GM10266 (cell line): ENCODE measurements at regions not wholly inside any gene's neighbourhood (a gene's known extent, or its start where the extent isn't known, plus 50 kb on each side); places are given as distances from the start of the nearest gene placed in this dataset.

ENCODE experiments used
- DNase-seq: peaks from one replicate; pipeline ENCODE4 v3.0.0; 2012; ENCODE audit errors: extremely low spot score
- CTCF ChIP-seq: IDR thresholded peaks from 2 replicates; pipeline ENCODE4 v1.5.1; 2012; ENCODE audit warnings: mild to moderate bottlenecking, low read depth; ENCODE audit not compliant: control insufficient read depth, insufficient read depth; ENCODE audit errors: missing control alignments

DNA sequence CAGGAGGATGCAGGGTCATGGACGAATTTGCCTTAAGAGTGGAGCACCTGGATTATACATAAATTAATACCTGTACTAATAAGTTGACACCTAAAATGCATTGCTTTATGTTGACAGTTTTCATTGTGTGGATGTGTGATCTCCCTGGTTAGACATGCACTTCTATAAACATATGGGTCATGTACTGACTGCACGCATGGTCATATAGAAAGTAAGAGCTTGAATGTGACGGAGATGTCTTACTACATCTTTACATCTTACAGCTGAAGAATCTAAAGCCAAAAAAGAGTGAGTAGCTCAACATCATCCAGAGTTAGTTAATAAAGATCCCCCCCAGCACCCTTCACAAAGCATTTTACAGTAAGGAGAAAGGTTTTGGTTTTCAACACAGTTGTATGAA, 408.4 kb upstream of the JARID2 start:
- TF ChIP-seq CTCF: no peak
- no peak for DNase-seq

- no peak for TF ChIP-seq CTCF
These were observed 407.7 kb upstream of the JARID2 start for GRCh38 chr6:14838133-14838583.

GRCh38 chr6:14841901-14842421, 403.9 kb upstream of the JARID2 start:
- DNase-seq: no peak
- no peak for TF ChIP-seq CTCF

More at GRCh38 chr6:14838133-14838583, 407.7 kb upstream of the JARID2 start:
- no peak for DNase-seq

DNA sequence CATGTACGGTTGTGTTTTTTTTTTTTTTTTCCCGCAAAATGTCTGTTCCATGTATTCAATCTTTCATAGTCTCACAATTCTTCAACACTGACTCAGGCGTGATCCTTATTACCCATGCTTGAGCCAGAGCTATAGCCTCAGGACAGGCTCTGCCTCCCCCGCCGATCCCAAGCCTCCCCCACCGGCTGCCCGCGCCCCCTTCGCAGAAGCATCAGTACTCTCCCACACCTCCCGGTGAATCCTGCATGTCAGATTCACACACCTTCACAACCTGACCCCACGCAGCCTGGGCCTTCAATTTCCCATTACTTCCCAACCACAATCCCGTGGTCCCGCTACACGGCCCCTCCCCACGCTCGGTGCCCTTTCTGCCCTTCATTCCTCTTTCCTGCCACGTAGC, 401.5 kb upstream of the JARID2 start:
- no peak for DNase-seq

GRCh38 chr6:14848019-14848418, 397.9 kb upstream of the JARID2 start:
- no peak for DNase-seq
- TF ChIP-seq CTCF: no peak

More for the DNA sequence above, 401.5 kb upstream of the JARID2 start:
- no peak for TF ChIP-seq CTCF

DNA sequence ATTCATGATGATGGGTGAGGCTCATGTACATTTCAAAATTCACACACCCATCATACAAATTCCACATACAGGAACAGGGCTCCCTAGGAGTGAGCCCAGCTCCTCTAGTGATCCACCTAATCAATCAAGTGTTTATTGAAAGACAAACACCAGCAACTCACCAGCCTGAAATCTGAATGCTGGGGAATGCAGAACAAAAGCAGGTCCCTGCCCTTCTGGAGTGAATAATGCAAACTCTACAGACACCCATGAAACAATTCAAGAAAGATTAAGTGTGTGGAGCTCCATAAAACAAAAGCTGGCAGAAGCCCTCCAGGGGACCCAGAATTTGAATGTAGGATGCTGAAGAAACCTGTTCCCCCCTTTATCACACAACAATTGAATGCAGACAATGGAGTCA, 396.7 kb upstream of the JARID2 start:
- DNase-seq: no peak
- TF ChIP-seq CTCF: no peak

GRCh38 chr6:14851281-14851680, 394.6 kb upstream of the JARID2 start:
- DNase-seq: no peak
- no peak for TF ChIP-seq CTCF
